GM18507 (cell line): ENCODE measurements at regions not wholly inside any gene's neighbourhood (a gene's known extent, or its start where the extent isn't known, plus 50 kb on each side); places are given as distances from the start of the nearest gene placed in this dataset.

Experiments
- DNase-seq: peaks from one replicate; pipeline ENCODE4 v3.0.0; 2011; ENCODE audit warnings: low read depth; ENCODE audit not compliant: insufficient read length; ENCODE audit errors: extremely low spot score
- FAIRE-seq: peaks from 2 replicates; lab custom pipeline; 2011; peaks lifted over from hg19 to GRCh38; lab: Jason Lieb, UNC

DNA sequence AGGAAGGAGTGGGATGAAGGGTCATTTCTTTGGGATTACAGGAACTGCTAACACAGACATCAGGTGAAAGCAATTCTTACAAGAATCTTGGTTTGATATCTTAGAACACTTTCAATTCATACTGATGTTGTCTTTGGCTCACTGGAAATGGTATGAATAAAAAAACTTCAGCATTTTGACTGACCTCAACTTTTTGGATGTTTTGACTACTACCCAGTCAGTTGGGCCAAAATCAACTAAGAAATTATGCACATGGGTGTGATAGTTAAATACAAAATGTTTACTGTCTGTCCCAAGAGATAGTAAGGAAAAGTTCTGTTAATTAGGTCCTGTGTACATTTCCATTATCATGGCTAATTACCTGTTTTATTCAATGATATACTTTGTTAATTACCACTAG is 165.5 kb upstream of the LRIG1 start:
- DNase-seq: no peak
- no peak for FAIRE-seq

DNA sequence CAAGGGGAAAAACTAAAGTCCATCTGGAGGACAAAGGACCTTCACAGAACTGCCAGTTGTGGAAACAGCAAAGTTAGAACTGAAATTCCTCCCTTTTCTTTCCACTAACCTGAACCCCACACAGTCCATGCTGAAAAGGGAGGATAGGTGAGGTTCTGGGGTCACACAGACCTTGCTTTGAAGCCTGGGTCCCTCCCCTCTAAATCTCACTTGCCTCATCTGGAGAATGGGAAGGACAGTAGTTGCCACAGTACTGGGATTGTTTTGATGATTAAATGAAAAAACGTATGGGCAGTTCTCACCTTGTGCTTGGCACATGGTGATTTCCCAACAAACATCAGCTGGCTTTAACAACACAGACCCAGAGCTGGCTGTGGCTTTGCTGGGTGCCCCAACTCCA is 166.4 kb upstream of the LRIG1 start:
- no peak for FAIRE-seq
- no peak for DNase-seq

DNA sequence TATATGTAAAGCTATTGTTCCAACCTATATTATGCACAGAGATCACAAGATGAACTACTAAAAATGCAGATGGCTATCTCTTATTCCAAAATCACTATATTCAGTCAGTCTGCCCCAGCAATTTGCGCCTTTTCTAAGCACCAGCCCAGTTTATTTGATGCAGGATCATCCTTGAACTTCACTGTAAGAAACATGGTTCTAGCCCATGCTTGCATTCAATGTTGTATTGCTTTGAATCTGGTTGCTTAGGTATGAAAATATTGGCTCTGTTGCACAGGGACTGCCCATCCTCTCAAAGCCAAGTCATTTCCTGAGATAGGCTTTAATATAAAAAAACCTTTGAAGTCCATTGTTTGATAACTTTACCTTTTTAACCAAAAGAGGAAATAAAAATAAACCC is 170.5 kb upstream of the LRIG1 start:
- FAIRE-seq: no peak
- no peak for DNase-seq

DNA sequence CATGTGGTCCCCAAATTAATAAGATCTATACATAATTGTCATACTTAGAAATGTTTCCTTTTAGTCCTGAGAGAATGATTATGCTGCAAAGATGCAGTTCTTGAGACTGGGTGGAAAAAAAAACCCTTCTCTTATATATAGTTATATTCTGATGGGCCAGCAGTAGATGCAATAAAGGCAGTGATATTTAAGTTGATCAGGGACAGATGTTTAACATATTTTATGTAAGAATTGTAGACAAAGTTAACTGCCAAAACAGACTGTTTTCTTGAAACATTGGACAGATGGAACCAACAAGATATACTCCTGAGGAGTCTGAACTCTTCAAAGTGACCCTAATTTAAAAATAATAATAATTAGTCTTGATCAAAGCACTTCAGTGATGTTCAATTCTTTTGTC is 172.0 kb upstream of the LRIG1 start:
- FAIRE-seq: no peak
- DNase-seq: no peak

DNA sequence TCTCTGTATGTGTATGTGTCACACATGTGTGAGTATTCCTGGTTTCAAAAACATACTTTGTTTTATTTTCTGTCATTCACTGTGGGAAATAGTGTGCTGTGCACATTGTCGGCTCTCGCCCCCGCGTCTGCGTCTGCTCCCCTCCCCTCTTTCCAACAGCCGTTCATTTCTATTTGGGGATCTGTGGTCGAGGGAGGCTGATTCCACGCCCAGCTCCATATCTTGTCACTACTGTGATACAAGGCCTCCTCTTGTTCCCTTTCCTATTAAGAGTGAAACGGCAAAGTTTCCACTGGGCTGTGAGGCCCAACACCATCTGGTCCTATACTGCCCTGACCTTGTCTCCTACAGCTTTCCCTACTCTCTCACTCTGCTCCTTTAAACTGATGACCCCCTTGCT is 172.5 kb upstream of the LRIG1 start:
- FAIRE-seq: no peak
- DNase-seq: no peak

DNA sequence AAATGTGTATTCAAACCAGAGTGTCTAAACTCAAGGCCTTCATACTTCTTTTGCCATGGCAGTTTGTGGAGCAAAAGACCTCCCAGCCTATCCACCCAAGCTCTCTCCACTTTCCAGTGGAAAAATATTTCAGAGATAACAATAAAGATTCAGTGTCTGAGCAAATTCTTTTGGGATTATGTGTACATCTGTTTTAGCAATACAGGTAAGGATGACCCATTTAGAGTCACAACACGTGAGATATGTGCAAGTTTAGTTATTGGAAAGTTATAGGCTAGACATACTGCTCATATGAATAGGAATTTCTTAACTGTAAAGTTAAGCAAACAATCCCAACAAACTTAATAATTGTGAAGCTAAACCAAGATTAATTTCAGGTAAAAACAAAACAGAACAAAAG is 174.5 kb upstream of the LRIG1 start:
- no peak for DNase-seq
- no peak for FAIRE-seq

DNA sequence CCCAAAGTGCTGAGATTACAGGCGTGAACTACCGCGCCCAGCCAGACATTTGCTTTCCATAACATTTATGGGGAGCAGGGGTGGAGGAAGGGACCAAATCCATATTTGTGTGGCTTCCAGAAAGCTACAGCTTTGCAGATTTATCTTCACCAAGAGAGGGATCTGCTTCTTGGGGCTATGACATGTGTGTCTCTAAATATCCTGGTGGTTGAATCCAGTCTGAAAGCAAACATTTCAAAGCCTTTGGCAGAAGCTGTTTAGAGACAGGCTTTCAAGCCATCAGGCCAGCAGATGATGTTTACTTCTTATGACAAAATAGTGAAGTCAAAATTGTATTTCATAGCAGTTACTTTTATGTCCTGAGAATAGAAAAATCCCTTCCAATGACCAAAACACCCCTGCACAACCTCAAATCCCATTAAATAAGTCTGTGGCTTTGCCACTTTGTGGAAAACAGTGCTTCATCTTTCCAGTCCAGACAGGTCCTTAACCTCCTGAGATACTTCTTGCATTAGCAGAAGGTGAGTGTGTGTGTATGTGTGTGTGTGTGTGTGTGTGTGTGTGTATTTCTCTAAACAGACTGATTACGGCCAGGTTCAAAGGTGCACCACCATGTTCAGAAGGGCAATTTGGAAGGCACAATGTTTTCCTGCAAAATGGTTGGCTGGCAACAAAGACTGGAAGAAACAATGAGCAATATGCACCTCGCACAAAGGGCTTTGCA is 191.4 kb upstream of the LRIG1 start:
- FAIRE-seq: no peak

DNA sequence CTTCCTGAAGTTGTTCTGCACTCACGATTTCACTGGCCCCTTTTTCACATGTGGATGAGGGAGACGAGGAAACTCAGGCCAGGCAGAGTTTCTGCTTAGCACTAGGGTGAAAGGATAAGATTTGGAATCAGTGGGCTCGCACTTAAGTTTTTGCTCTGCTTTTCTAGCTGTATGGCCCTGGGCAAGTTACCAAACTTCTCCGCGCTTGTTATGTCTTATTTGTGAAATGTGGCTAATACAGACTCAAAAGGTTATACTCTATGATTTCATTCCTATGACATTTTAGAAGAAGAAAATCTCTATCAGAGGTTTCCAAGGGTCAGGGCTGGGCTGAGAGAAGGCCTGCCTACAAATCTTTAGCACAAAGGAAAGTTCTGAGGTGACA is 191.9 kb upstream of the LRIG1 start:
- no peak for FAIRE-seq

More for the DNA sequence above, 191.4 kb upstream of the LRIG1 start:
- DNase-seq: no peak

DNA sequence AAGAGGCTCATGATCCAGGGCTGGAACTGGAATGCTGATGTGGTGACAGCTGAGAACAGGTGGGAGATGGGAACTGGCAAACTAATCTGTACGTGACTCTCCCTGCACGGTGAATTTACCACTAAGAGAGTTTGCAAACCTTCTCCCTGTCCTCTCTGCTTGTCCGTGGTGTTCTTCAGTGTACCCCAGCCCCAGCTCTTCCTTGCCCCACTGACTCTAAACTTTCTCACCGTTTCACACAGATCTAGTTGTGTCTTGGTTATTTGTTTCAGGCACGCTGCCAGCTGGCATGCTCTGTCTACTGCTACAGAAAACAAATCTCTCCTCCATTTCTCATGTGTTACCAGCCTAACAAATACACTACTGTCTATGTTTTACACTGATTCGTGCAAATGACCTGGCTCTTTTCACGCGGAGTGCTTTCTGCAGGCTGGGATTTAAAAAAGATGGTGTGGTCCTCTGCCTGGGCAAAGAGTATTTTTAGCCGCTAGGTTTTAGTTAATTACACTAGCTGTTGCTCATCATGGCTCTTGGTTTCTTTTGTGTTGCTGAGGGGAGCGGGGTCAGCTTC is 192.7 kb upstream of the LRIG1 start:
- FAIRE-seq (no peak), DNase-seq (no peak)

More for the DNA sequence above, 191.9 kb upstream of the LRIG1 start:
- DNase-seq: no peak

DNA sequence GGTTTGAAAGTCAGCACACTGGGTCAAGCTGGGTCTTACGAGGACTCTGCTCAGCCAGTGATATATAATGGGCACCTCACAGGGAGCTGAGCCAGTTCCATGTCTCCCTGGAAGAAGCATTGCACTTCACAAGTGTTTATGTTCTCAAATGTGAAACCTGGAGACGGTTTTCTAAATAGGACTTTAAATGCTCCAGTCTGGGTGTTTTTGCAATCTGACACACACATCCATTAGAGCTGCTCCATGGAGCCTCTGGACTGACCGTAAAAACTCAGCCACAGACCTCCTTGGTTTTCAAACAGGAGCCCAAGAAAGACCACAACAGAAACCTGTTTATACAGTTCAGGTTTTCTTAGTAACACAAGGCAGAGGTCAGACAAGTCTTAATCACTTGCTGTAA is 201.3 kb upstream of the LRIG1 start:
- FAIRE-seq: no peak

DNA sequence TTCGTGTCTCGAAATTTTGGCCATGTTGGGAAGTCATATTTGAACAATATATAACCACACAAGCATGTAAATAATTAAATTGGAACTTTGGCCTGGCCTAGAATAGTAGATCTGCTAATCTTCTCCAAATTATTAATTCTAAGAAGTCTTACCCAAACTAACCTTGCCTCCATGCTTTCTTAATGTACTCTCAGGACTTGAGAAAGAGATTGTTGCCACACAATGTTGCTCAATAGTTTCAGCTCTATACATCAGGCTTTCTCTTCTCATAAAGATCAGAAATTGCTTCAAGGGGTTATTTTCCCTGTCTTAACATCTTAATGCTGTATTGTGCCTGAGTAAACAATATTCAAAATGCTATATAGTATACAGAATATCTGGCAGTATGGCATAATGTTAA is 202.7 kb upstream of the LRIG1 start:
- no peak for DNase-seq
- FAIRE-seq: no peak

More for the DNA sequence above, 201.3 kb upstream of the LRIG1 start:
- DNase-seq: no peak

DNA sequence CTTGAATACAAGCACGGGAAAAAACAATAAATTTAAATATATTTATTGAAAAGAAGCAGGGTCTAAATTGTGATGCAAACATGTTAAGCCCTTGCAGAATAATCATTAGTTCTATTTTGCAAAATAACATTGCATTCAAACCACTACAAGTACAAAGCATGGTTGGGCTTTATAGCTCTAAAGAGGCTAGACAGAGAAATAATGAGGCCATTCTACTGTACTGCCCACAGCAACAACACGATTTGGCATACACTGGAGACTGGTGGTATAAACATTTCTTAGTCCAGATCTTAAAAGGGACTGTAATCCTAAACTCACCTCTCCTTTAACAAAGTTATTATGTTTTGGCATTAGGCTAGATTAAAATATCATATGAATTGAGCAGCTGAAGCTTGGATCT is 204.3 kb upstream of the LRIG1 start:
- DNase-seq: no peak
- FAIRE-seq: no peak

DNA sequence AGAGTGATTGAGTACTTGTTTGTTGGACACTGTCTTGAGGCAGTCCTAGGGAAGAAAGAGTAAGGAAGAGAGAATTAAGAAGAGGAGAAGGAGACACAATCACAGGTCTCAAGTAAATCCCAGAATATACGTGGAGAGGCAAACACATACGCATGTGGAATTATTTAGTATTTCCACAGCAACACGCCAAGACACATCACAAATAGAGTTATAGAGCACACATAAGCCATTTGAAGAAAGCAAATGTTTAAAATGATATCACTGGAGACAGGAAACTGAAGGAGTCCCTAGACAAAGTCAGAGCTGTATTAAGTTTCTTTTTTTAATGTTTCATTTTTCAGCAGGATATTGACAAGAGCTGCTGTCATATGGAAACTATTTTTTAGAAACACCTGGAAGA is 206.1 kb upstream of the LRIG1 start:
- no peak for FAIRE-seq
- no peak for DNase-seq

DNA sequence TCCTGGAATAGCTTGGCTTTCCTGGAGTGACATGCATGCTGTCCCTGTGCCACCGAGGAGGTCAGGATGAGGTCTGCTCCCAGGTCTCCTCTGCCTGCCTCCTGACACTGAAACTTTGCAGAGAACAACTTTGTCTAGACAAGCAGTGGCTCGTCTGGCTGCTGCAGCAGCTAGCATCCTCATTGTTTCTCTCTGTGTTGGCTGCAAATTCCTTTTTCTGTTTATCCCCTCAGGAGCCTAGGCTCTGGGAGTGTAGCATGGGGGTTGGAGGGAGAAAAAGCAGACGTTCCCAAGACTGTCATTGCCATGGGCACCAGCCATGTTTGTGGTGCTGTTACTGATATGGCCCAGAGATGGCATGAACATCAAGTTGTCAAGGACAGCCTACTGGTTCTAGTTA is 208.7 kb upstream of the LRIG1 start:
- DNase-seq (no peak), FAIRE-seq (no peak)

DNA sequence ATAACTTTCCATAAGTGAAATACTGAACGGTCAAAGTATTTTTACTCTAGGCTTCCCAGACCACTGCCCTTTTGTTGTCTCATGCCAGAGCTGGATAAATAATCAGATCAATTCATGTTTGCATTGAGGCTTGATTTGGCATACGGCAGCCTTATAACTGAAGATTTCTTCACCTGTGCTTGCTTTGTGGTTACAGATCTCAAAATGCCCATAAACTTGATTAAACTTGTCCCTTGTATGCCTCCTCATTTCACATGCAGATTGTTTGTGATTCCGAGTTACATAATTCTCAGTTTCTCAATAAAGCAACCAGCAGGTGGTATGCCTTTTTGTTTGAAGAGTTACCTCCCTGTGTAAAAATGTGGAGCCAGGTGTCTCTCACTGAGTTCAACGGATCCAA is 211.4 kb upstream of the LRIG1 start:
- no peak for DNase-seq
- no peak for FAIRE-seq

DNA sequence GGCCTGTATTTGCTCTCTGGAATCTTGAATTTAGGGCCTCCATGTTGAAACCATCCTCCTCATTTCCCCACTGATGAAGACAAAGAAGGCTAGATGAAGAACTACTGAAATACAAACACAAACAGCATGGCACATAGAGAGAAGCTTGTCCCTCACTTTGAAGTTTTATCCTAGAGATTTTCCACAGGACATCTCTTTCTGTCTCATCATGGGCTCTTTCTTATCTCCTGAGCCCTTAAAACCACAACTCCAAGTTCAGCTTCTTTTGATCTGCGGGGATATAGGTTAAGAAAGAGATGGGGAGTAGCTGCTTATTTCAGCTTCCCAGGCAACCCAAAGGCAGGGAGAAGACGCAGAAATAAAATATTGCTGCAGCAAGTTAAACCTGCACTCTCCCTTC is 213.1 kb upstream of the LRIG1 start:
- no peak for FAIRE-seq
- DNase-seq: no peak

DNA sequence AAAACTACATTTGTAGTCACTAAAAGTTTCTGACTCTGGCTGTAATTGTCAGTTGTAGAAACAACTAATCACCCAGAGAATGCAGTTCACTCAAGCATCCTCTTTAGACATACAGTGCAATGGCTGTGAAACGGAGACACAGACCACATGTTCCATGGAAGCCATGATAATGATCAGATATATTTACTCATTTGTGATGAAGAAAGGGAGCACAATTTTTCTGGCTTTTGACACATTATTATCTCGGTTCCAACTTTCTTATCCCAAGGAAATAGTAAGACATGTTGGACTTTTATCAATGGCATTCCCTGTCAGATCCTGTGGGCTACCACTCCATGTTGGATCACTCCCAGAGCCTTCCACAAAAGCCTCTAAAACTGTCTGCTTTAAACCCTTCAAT is 215.0 kb upstream of the LRIG1 start:
- no peak for DNase-seq
- FAIRE-seq: no peak

DNA sequence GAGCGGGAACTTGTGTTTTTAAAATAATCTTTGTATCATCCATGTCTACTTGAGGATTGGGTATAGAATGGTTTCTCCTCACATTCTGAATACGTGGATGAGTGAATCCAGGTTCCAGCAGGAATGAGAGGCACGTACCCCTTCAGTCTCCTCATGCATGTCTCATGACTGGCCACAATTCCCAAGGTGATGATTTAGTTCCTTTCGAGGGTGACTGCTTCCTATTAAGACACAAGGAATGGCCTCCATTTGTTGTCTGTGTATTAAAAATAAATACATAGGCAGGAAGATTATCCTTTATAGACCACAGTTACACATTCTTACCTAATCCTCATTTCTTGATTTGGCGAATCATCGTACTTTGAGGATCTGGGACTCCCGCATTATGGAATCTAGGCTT is 217.0 kb upstream of the LRIG1 start:
- DNase-seq (no peak), FAIRE-seq (no peak)

DNA sequence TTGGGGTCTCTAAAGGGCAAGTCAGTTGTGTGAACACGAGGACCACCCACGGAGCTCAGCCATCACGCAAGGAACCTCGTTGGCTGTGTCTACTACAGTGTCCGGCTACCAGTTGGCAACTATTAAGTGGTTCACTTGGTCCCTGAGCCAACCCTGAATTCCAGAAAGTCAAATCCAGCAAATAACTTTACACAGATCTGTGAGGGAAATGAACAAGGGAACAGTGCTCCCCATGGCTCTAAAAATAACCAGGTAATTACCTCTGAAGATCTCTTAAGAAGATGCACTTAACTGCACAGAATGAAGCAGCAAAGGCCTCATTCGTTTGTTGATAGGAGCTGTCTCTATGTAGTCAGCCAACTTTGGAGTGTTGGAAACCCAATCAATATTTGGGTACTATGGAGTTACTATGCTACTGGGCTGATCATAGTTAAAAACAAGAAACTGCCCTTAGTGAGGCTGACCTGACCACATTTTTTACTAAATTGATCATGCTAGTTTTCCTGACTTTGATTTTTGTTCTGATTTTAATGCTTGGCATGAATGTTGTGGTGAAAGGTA is 219.1 kb upstream of the LRIG1 start:
- FAIRE-seq (no peak), DNase-seq (no peak)

DNA sequence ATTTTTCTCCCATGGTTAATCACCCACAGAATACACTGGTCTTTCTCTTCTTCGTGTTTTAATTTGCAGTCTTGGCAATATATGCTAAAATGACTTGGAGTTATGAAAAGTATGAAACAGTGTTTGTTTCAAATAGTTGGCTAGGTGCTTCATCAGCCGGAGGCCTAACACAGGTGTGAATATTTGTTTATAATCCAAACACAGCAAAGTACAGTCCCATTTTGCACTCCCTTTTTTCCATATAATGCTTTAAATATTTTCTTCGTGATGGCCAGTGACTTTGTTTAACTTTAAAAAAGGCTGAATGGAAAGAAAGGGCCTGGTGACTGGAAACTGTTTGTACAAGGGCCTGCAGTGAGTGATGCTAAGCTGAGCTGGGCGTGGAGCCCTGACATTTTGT is 219.7 kb upstream of the LRIG1 start:
- no peak for DNase-seq
- no peak for FAIRE-seq

DNA sequence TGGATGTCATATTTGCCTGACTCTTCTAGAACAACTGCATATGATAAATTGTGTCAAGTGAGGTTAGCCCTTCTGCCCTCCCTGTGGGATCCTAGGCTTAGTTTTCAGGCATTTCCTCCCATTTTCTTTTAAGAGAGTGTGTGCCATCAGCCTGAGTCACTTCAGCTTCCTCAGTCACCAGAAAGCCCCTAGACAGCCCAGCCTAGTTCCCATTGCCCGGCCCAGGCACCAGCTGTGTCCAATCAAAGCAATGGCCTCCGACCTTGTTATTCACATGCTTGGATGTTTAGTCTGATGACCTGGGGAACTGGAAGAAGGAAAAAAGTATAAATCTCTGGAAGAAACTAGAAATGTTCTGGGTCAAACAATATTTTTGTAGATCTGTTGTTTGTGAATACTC is 221.9 kb upstream of the LRIG1 start:
- no peak for DNase-seq
- no peak for FAIRE-seq
